OCI-LY3 (cell line): ENCODE measurements at regions not wholly inside any gene's neighbourhood (a gene's known extent, or its start where the extent isn't known, plus 50 kb on each side); places are given as distances from the start of the nearest gene placed in this dataset.

Source experiments
- H2AFZ ChIP-seq: fragments of 200-600, 300-600 bp; shearing (Covaris generic); 2 replicates; pipeline ENCODE4 v1.6.0; 2014; ENCODE audit warnings: antibody characterized with exemption, low read depth, low read length
- H3K27ac ChIP-seq: fragments of 200-600, 300-600 bp; sonication (generic); 2 replicates; pipeline ENCODE4 v1.5.1; 2014; ENCODE audit warnings: mild to moderate bottlenecking, low read length, moderate library complexity, mixed read lengths
- H3K27me3 ChIP-seq: fragments of 200-600, 300-600 bp; sonication (generic); 2 replicates; pipeline ENCODE4 v1.6.1; 2014; ENCODE audit warnings: low read depth, low read length, mixed read lengths
- H3K36me3 ChIP-seq: fragments of 200-600, 300-600 bp; sonication (generic); replicated peaks from 2 replicates; pipeline ENCODE3; 2014; ENCODE audit warnings: low read depth, low read length, mixed read lengths
- H3K4me1 ChIP-seq: fragments of 300-600, 200-600 bp; sonication (generic); 2 replicates; pipeline ENCODE4 v1.6.1; 2014; ENCODE audit warnings: low read length, mixed read lengths
- H3K4me2 ChIP-seq: fragments of 200-600, 300-600 bp; sonication (generic); 2 replicates; pipeline ENCODE4 v1.6.1; 2014; ENCODE audit warnings: low read length, mixed read lengths
- H3K4me3 ChIP-seq: fragments of 300-600, 200-600 bp; sonication (generic); 2 replicates; pipeline ENCODE4 v1.5.1; 2014; ENCODE audit warnings: antibody characterized with exemption, mild to moderate bottlenecking, low read length, moderate library complexity
- H3K79me2 ChIP-seq: fragments of 300-600, 200-600 bp; shearing (Covaris generic); 2 replicates; pipeline ENCODE4 v1.6.1; 2014; ENCODE audit warnings: mild to moderate bottlenecking, low read length, mixed read lengths
- H3K9ac ChIP-seq: fragments of 300-600, 200-600 bp; shearing (Covaris generic); 2 replicates; pipeline ENCODE4 v1.6.0; 2014; ENCODE audit warnings: mild to moderate bottlenecking, low read length, moderate library complexity
- H3K9me3 ChIP-seq: fragments of 200-600, 300-600 bp; shearing (Covaris generic); 2 replicates; pipeline ENCODE4 v1.6.1; 2014; ENCODE audit warnings: low read length, mixed read lengths; ENCODE audit not compliant: insufficient read depth
- H4K20me1 ChIP-seq: fragments of 200-600, 300-600 bp; sonication (generic); 2 replicates; pipeline ENCODE4 v1.6.1; 2016; ENCODE audit warnings: low read length, mixed read lengths; ENCODE audit not compliant: insufficient read depth
- CTCF ChIP-seq: fragments of 200-600, 300-600 bp; sonication (generic); IDR thresholded peaks from 2 replicates; pipeline ENCODE4 v1.5.1; 2014; ENCODE audit warnings: antibody characterized with exemption, low read length, low read depth
- EZH2phosphoT487 ChIP-seq: fragments of 200-600 bp; shearing (Covaris generic); IDR thresholded peaks from 2 replicates; pipeline ENCODE4 v1.6.1; 2018; ENCODE audit warnings: antibody characterized with exemption, mixed run types, low read depth

- Histone ChIP-seq H3K27ac (no peak overlapping the region), H3K36me3 (no peaks in the 10 kb centered on the region), H3K4me2 (peak overlapping the region; percentile 79), H4K20me1 (no peaks in the 10 kb centered on the region), H3K4me3 (no peak overlapping the region), H3K4me1 (peaks cover 23% of the 10 kb centered on the region), H3K9me3 (no peaks in the 10 kb centered on the region), H3K79me2 (no peaks in the 10 kb centered on the region), H3K9ac (no peak overlapping the region), H3K27me3 (no peaks in the 10 kb centered on the region), H2AFZ (no peak overlapping the region)
- no peak for TF ChIP-seq EZH2phosphoT487
- no peak for TF ChIP-seq CTCF
Measured at GRCh38 chr10:53430127-53430891, 657.7 kb upstream of the MBL2 start.

GRCh38 chr10:53422223-53422888 lies 649.8 kb upstream of the MBL2 start:
- Histone ChIP-seq H3K4me3 (no peak overlapping the region), H3K79me2 (no peaks in the 10 kb centered on the region), H4K20me1 (no peaks in the 10 kb centered on the region), H3K27ac (no peak overlapping the region), H3K9ac (no peak overlapping the region), H3K4me1 (no peaks in the 10 kb centered on the region), H3K36me3 (no peaks in the 10 kb centered on the region), H2AFZ (no peak overlapping the region), H3K27me3 (no peaks in the 10 kb centered on the region), H3K4me2 (no peak overlapping the region), H3K9me3 (no peaks in the 10 kb centered on the region)
- TF ChIP-seq CTCF: no peak

GRCh38 chr10:53412651-53413050 lies 640.1 kb upstream of the MBL2 start:
- H3K9me3 ChIP-seq: no peaks in the 10 kb centered on the region
- no peaks in the 10 kb centered on the region for H3K79me2 ChIP-seq
- no peaks in the 10 kb centered on the region for H3K36me3 ChIP-seq
- H3K9ac ChIP-seq: no peak overlapping the region
- H3K4me3 ChIP-seq: no peak overlapping the region
- H3K27ac ChIP-seq: no peak overlapping the region
- H3K27me3 ChIP-seq: no peaks in the 10 kb centered on the region
- no peaks in the 10 kb centered on the region for H3K4me1 ChIP-seq
- TF ChIP-seq CTCF (no peak), EZH2phosphoT487 (no peak)
- H3K4me2 ChIP-seq: no peak overlapping the region
- no peak overlapping the region for H2AFZ ChIP-seq
- no peaks in the 10 kb centered on the region for H4K20me1 ChIP-seq

GRCh38 chr10:53406532-53406931 lies 633.9 kb upstream of the MBL2 start:
- Histone ChIP-seq H3K79me2 (no peaks in the 10 kb centered on the region), H3K4me1 (no peaks in the 10 kb centered on the region), H3K4me2 (no peak overlapping the region), H4K20me1 (no peaks in the 10 kb centered on the region), H3K4me3 (no peak overlapping the region), H2AFZ (no peak overlapping the region), H3K27ac (no peak overlapping the region), H3K36me3 (no peaks in the 10 kb centered on the region), H3K9ac (no peak overlapping the region), H3K27me3 (no peaks in the 10 kb centered on the region), H3K9me3 (no peaks in the 10 kb centered on the region)
- TF ChIP-seq EZH2phosphoT487 (no peak), CTCF (no peak)
